ENCODE measurements at regions not wholly inside any gene's neighbourhood (a gene's known extent, or its start where the extent isn't known, plus 50 kb on each side); places are given as distances from the start of the nearest gene placed in this dataset.

GRCh38 chr16:54672500-54672899, 258.2 kb upstream of the IRX5 start:
- DNase-seq, result no peak

- no peak for DNase-seq
These were observed 273.0 kb upstream of the IRX5 start for GRCh38 chr16:54657709-54658102.

- no peak for DNase-seq
These were observed 273.5 kb upstream of the IRX5 start for GRCh38 chr16:54657058-54657708.

GRCh38 chr16:54655121-54655590, 275.5 kb upstream of the IRX5 start:
- DNase-seq, result no peak

GRCh38 chr16:54654429-54654828, 276.2 kb upstream of the IRX5 start:
- DNase-seq, result no peak

- no peak for DNase-seq
These were observed 278.4 kb upstream of the IRX5 start for GRCh38 chr16:54652201-54652770.

- no peak for DNase-seq
These were observed 279.0 kb upstream of the IRX5 start for GRCh38 chr16:54651440-54652195.

DNA sequence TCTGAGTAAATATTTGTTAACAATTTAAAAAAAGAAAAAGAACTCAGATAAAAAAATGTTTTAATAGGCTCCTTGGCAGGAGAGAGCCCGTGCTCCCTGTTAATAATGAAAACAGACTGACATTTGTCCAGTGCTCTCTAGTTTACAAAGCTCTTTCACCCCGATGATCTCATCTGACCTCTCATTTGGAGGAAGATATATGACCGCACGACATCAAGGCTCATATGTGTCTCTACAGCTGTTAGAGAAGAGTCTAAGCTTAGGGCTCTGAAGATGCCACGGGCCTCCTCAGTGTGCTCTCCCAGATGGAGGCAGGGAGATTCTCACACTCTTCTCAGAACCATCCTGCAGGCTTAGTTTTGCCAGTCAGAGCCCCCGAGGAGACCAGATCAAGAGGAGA, 280.8 kb upstream of the IRX5 start:
- no peak for DNase-seq

- DNase-seq, result no peak
These were observed 282.1 kb upstream of the IRX5 start for GRCh38 chr16:54648575-54648974.

GRCh38 chr16:54647725-54648221, 282.9 kb upstream of the IRX5 start:
- peak; percentile 29 for DNase-seq

DNA sequence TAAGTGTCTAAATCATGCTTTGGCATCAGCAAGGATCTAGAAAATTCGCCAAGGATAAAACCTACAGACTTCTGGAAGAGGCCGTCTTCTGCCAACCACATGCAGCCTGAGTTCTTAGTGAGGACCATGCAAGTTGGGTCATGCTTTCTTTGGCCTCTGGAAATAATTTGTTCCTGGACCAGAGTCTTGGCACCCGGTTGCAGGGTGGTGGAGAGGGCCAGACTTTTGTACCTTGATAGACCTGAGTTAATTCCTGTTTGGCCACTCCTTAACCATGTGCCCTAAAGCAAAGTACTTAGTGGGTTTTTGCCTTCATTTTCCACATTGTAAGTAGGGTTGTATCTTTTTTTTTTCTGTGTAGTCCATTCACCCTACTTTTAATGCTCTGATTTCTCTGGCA, 283.4 kb upstream of the IRX5 start:
- DNase-seq, result no peak

- DNase-seq, result no peak
These were observed 285.3 kb upstream of the IRX5 start for GRCh38 chr16:54645345-54645744.

DNA sequence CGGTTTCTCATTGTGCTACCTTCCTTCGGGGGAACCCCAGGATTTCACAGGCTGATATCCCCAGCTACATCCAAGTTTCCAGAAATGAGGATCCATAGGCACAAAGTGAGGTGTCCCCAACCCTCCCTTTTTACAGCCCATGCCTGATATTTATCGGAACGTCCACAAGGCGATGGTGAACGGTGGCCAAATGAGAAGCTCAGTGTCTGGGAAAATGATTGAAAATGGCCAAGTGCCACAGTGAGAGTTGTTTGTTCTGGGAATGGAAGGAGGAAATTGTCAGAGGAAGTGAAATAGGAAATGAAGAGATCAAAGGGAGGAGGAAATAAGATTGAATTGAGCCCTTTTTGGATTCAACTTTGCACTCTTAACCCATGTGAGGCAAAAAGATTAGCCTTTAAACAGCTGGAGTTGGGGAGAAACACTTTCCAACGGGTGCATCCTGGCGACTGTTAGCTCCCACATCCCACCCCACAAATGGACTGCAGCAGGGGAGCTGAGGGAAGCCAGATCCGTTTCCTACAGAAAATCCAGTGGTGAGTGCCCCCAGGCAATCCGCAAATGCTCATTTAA, 294.4 kb upstream of the IRX5 start:
- DNase-seq, result no peak

DNA sequence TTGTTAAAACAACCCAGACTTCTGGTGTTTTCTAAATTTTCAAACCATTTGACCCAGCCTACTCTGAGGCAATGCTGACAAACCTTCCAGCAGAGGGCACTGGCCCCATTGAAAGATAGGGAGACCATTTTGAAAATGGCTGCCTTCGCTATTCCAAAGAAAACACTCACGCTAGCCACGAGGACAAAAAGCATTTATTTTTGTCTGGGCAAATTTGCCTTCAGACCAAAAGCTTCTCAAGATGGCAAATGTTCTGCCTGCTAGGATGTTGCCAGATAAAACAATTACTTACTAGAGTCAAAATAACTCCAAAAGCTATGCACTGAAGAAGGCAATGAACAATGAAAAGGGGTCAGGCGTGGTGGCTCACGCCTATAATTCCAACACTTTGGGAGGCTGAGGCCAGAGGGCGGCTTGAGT, 296.7 kb upstream of the IRX5 start:
- DNase-seq, result no peak

- no peak for DNase-seq
These were observed 298.1 kb upstream of the IRX5 start for GRCh38 chr16:54632322-54633220.

DNA sequence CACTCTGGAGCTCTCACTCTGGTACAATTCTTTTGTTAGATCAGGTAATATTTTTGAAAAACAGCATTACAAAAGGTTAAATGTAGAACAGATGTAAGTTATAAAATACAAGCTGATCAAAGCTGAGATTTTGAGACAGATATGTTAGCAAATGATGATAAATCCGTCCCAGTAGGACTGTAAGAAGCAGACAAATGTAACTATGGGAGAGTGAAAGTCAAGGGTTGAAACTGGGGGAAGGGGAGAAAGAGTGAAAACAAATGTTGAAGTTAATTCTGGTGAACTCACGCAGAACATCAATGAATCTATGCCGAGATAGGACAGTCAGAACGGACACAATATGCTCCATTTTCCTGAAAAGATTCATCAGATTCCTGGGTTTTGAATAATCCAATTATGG, 298.9 kb upstream of the IRX5 start:
- no peak for DNase-seq

- DNase-seq, result no peak
These were observed 300.2 kb upstream of the IRX5 start for GRCh38 chr16:54630284-54630967.

DNA sequence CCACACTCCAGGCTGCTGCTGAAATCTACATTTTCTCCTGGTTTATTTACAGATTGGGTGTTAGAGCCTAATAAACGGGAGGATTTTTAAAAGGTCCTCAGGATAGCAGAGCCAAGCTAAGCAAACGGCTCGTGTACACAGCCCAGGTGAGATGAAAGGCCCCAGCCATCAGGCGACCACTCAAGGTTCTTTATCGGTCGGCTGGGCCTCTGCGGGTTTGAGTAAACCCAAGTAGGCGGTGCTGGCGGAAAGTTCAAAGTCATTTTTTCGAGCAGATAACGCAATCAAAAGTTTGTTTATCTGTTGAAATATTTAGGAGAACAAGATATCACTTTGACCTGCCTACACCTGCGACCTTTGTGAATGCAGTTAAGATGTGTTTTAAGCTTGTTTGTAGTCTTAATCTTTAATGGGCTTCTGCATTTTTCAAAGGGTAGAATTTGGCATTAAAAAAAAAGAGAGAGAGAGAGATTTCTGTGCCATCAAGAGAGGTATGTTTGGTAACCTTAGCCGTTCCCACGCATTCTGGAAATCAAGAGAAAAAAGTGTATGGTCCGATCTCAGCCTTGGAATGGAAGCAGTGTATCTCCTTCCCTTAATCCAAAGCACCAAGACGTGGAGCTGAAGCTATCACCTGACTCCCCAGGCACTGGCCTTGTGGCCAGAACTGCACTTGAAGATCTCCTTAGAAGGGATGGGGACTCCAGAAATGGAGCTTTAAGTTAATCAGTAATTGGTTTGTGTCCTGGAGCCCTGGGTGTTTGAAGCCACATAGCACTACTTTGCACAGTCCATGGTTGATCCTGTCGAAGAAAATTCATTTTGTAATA, 301.7 kb upstream of the IRX5 start:
- DNase-seq, result no peak

- no peak for DNase-seq
These were observed 303.0 kb upstream of the IRX5 start for GRCh38 chr16:54627616-54628015.

DNA sequence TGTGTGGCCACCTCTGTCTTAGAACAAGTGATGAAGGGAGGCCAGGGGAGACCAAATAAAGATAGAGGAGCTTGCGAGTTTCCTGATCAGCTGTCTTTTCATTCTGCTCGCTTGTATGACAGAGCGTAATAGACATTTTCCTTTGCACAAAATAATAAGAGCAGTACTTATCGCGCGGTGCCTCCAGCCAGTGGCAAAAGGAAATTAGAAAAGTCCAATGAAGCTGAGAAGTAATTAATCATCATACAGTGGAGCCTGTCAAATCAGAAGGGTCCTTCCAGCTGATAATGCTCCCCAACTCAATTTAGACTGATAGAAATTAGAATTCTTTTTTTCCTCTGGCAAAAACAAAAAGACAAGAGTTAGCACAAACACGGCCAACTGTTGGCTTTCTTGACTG, 307.0 kb upstream of the IRX5 start:
- no peak for DNase-seq

DNA sequence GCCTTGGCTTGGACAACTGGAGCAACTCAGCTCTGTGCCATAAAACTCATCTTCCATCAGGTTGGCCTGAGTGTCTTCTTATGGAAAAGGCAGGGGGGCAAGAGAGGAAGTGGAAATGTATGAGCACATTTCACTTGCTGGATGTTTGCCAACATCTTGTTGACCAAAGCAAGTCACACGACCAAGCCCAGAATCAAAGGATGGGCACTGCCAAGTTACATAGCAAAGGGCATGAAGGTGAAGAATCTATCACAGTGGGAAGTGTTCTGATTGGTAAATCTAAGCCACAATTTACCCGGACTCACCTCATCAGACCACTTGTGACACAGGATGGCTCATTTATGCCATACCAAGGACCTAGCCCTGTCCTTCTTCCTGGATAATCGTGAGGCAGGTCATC, 310.5 kb upstream of the IRX5 start:
- no peak for DNase-seq
